ENCODE measurements at regions not wholly inside any gene's neighbourhood (a gene's known extent, or its start where the extent isn't known, plus 50 kb on each side); places are given as distances from the start of the nearest gene placed in this dataset.

GRCh38 chr14:80419769-80420168 is 208.5 kb upstream of the DIO2 start:
- no peak overlapping the region for H3K4me3 ChIP-seq (ENCODE audit: insufficient read depth, low read length, poor library complexity, severe bottlenecking)
- TF ChIP-seq, protein P1, sequence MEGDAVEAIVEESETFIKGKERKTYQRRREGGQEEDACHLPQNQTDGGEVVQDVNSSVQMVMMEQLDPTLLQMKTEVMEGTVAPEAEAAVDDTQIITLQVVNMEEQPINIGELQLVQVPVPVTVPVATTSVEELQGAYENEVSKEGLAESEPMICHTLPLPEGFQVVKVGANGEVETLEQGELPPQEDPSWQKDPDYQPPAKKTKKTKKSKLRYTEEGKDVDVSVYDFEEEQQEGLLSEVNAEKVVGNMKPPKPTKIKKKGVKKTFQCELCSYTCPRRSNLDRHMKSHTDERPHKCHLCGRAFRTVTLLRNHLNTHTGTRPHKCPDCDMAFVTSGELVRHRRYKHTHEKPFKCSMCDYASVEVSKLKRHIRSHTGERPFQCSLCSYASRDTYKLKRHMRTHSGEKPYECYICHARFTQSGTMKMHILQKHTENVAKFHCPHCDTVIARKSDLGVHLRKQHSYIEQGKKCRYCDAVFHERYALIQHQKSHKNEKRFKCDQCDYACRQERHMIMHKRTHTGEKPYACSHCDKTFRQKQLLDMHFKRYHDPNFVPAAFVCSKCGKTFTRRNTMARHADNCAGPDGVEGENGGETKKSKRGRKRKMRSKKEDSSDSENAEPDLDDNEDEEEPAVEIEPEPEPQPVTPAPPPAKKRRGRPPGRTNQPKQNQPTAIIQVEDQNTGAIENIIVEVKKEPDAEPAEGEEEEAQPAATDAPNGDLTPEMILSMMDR (IDR thresholded peaks at IDR 0.05; ENCODE audit: insufficient read depth, low read length, poor library complexity, severe bottlenecking), result no peak
- no peak for TF ChIP-seq EZH2phosphoT487 (conservative IDR thresholded peaks at IDR 0.05; ENCODE audit: low read length)
- H3K9me2 ChIP-seq (replicated peaks; ENCODE audit: insufficient read depth, low read length), result no peaks in the 10 kb centered on the region
- no peaks in the 10 kb centered on the region for H4K20me1 ChIP-seq (ENCODE audit: low read depth, low read length)
- no peaks in the 10 kb centered on the region for H3K79me2 ChIP-seq (ENCODE audit: insufficient read depth, low read length)
- no peak overlapping the region for H3K4me2 ChIP-seq (ENCODE audit: low read depth, low read length, poor library complexity, severe bottlenecking)
- no peaks in the 10 kb centered on the region for H3F3A ChIP-seq (ENCODE audit: insufficient read depth)
- no peak overlapping the region for H3K27ac ChIP-seq (ENCODE audit: low read depth, low read length)
- no peaks in the 10 kb centered on the region for H3K36me3 ChIP-seq (ENCODE audit: low read length)
- H3K9ac ChIP-seq (ENCODE audit: low read length), result no peak overlapping the region
- no peaks in the 10 kb centered on the region for H3K27me3 ChIP-seq (ENCODE audit: low read length)
- H2AFZ ChIP-seq (ENCODE audit: low read depth, low read length, severe bottlenecking), result no peak overlapping the region
- no peaks in the 10 kb centered on the region for H3K9me3 ChIP-seq (ENCODE audit: insufficient read depth, low read length)

- H3K4me2 ChIP-seq (ENCODE audit: low read depth, low read length, poor library complexity, severe bottlenecking), result no peak overlapping the region
- H3K79me2 ChIP-seq (ENCODE audit: insufficient read depth, low read length), result no peaks in the 10 kb centered on the region
- no peaks in the 10 kb centered on the region for H4K20me1 ChIP-seq (ENCODE audit: low read depth, low read length)
- H2AFZ ChIP-seq (ENCODE audit: low read depth, low read length, severe bottlenecking), result no peak overlapping the region
- H3K27ac ChIP-seq (ENCODE audit: low read depth, low read length), result no peak overlapping the region
- H3K9me2 ChIP-seq (replicated peaks; ENCODE audit: insufficient read depth, low read length), result no peaks in the 10 kb centered on the region
- H3K9ac ChIP-seq (ENCODE audit: low read length), result no peak overlapping the region
- H3K36me3 ChIP-seq (ENCODE audit: low read length), result no peaks in the 10 kb centered on the region
- TF ChIP-seq, protein P1 (IDR thresholded peaks at IDR 0.05; ENCODE audit: insufficient read depth, low read length, poor library complexity, severe bottlenecking), result no peak
- TF ChIP-seq EZH2phosphoT487 (conservative IDR thresholded peaks at IDR 0.05; ENCODE audit: low read length), result no peak
- no peak overlapping the region for H3K4me3 ChIP-seq (ENCODE audit: insufficient read depth, low read length, poor library complexity, severe bottlenecking)
- no peaks in the 10 kb centered on the region for H3K9me3 ChIP-seq (ENCODE audit: insufficient read depth, low read length)
- no peaks in the 10 kb centered on the region for H3F3A ChIP-seq (ENCODE audit: insufficient read depth)
- H3K27me3 ChIP-seq (ENCODE audit: low read length), result no peaks in the 10 kb centered on the region
Measured at GRCh38 chr14:80419345-80419744, 208.0 kb upstream of the DIO2 start.

- no peak overlapping the region for H2AFZ ChIP-seq (ENCODE audit: low read depth, low read length, severe bottlenecking)
- no peak overlapping the region for H3K27ac ChIP-seq (ENCODE audit: low read depth, low read length)
- no peaks in the 10 kb centered on the region for H3K27me3 ChIP-seq (ENCODE audit: low read length)
- H3F3A ChIP-seq (ENCODE audit: insufficient read depth), result no peaks in the 10 kb centered on the region
- no peaks in the 10 kb centered on the region for H4K20me1 ChIP-seq (ENCODE audit: low read depth, low read length)
- H3K79me2 ChIP-seq (ENCODE audit: insufficient read depth, low read length), result no peaks in the 10 kb centered on the region
- H3K4me2 ChIP-seq (ENCODE audit: low read depth, low read length, poor library complexity, severe bottlenecking), result no peak overlapping the region
- no peak for TF ChIP-seq EZH2phosphoT487 (conservative IDR thresholded peaks at IDR 0.05; ENCODE audit: low read length)
- TF ChIP-seq, protein P1 (IDR thresholded peaks at IDR 0.05; ENCODE audit: insufficient read depth, low read length, poor library complexity, severe bottlenecking), result no peak
- no peaks in the 10 kb centered on the region for H3K36me3 ChIP-seq (ENCODE audit: low read length)
- no peaks in the 10 kb centered on the region for H3K9me2 ChIP-seq (replicated peaks; ENCODE audit: insufficient read depth, low read length)
- no peaks in the 10 kb centered on the region for H3K9me3 ChIP-seq (ENCODE audit: insufficient read depth, low read length)
- H3K9ac ChIP-seq (ENCODE audit: low read length), result no peak overlapping the region
- no peak overlapping the region for H3K4me3 ChIP-seq (ENCODE audit: insufficient read depth, low read length, poor library complexity, severe bottlenecking)
Measured at GRCh38 chr14:80415636-80416035, 204.3 kb upstream of the DIO2 start.
